WTC11 (cell line): ENCODE measurements at regions not wholly inside any gene's neighbourhood (a gene's known extent, or its start where the extent isn't known, plus 50 kb on each side); places are given as distances from the start of the nearest gene placed in this dataset.

ENCODE experiments used
- ESRRA ChIP-seq: sonication (generic); formaldehyde crosslinking; IDR thresholded peaks from 2 replicates; pipeline ENCODE4 v1.8.1; 2022; ENCODE audit warnings: mild to moderate bottlenecking, missing genetic modification reagents, borderline replicate concordance
- NR1H2 ChIP-seq: sonication (generic); formaldehyde crosslinking; IDR thresholded peaks from 2 replicates; pipeline ENCODE4 v1.9.0; 2021; ENCODE audit warnings: mild to moderate bottlenecking, moderate library complexity, missing genetic modification reagents
- TCF7 ChIP-seq: sonication (generic); formaldehyde crosslinking; IDR thresholded peaks from 2 replicates; pipeline ENCODE4 v1.8.0; 2022; ENCODE audit warnings: mild to moderate bottlenecking, low read depth, missing genetic modification reagents, moderate library complexity
- TF ChIP-seq, protein P1 (sequence below): sonication (generic); formaldehyde crosslinking; IDR thresholded peaks from 2 replicates; pipeline ENCODE4 v1.8.1; 2022; ENCODE audit warnings: mild to moderate bottlenecking, moderate library complexity, missing genetic modification reagents
- TF ChIP-seq, protein P2 (sequence below): fragments of 250-450 bp; sonication (Bioruptor Pico); IDR thresholded peaks from 2 replicates; pipeline ENCODE4 v1.8.0; 2021; ENCODE audit warnings: mild to moderate bottlenecking
- TF ChIP-seq, protein P3 (sequence below): sonication (generic); formaldehyde crosslinking; IDR thresholded peaks from 2 replicates; pipeline ENCODE4 v1.8.1; 2022; ENCODE audit warnings: low read depth, mild to moderate bottlenecking, moderate library complexity, missing genetic modification reagents, borderline replicate concordance
- TF ChIP-seq, protein P4 (sequence below): fragments of 200-600 bp; IDR thresholded peaks from 2 replicates; pipeline ENCODE4 v1.8.0; 2022; ENCODE audit warnings: antibody characterized with exemption

DNA sequence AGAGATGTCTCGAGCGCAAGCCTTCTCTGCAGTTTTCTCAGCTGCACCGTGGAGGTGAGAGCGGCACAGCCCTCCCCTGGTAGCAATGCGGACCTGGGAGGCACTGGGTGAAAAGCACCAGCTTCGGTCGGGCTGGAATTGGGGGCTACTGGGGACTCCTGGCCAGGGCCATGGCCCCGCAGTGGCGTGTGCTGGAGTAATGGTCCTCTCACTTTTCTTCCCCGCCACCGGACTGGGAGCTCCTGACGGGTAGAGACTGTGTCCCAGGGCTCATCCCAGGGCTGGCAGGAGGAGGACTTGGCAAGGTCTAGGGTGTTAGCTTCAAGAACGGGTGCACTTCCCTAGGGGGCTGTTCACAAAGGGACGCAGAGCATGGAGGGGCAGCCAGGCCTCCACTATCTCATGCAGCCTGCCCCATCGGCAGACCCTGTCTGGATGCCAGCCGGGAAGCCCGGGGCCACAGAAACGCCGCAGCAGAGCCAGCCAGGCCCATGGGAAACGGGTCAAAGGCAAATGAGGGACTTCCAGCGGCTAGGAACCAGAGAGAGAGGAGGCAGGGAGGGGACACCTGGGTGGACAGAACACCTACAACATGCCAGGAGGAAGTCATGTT lies 92.6 kb upstream of the MVB12B start:
- TF ChIP-seq, protein P1, sequence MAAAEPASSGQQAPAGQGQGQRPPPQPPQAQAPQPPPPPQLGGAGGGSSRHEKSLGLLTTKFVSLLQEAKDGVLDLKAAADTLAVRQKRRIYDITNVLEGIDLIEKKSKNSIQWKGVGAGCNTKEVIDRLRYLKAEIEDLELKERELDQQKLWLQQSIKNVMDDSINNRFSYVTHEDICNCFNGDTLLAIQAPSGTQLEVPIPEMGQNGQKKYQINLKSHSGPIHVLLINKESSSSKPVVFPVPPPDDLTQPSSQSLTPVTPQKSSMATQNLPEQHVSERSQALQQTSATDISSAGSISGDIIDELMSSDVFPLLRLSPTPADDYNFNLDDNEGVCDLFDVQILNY (CRISPR knock-in tag) = no peak
- TF ChIP-seq, protein P2, sequence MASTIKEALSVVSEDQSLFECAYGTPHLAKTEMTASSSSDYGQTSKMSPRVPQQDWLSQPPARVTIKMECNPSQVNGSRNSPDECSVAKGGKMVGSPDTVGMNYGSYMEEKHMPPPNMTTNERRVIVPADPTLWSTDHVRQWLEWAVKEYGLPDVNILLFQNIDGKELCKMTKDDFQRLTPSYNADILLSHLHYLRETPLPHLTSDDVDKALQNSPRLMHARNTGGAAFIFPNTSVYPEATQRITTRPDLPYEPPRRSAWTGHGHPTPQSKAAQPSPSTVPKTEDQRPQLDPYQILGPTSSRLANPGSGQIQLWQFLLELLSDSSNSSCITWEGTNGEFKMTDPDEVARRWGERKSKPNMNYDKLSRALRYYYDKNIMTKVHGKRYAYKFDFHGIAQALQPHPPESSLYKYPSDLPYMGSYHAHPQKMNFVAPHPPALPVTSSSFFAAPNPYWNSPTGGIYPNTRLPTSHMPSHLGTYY (CRISPR knock-in tag) = no peak
- TF ChIP-seq, protein P3, sequence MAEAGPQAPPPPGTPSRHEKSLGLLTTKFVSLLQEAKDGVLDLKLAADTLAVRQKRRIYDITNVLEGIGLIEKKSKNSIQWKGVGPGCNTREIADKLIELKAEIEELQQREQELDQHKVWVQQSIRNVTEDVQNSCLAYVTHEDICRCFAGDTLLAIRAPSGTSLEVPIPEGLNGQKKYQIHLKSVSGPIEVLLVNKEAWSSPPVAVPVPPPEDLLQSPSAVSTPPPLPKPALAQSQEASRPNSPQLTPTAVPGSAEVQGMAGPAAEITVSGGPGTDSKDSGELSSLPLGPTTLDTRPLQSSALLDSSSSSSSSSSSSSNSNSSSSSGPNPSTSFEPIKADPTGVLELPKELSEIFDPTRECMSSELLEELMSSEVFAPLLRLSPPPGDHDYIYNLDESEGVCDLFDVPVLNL = no peak
- TF ChIP-seq, protein P4, sequence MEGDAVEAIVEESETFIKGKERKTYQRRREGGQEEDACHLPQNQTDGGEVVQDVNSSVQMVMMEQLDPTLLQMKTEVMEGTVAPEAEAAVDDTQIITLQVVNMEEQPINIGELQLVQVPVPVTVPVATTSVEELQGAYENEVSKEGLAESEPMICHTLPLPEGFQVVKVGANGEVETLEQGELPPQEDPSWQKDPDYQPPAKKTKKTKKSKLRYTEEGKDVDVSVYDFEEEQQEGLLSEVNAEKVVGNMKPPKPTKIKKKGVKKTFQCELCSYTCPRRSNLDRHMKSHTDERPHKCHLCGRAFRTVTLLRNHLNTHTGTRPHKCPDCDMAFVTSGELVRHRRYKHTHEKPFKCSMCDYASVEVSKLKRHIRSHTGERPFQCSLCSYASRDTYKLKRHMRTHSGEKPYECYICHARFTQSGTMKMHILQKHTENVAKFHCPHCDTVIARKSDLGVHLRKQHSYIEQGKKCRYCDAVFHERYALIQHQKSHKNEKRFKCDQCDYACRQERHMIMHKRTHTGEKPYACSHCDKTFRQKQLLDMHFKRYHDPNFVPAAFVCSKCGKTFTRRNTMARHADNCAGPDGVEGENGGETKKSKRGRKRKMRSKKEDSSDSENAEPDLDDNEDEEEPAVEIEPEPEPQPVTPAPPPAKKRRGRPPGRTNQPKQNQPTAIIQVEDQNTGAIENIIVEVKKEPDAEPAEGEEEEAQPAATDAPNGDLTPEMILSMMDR = no peak
- TF ChIP-seq TCF7 = no peak
- no peak for TF ChIP-seq ESRRA (CRISPR knock-in tag)
- TF ChIP-seq NR1H2 (CRISPR knock-in tag) = no peak
